Epidermal melanocyte (primary cell): ENCODE measurements at regions not wholly inside any gene's neighbourhood (a gene's known extent, or its start where the extent isn't known, plus 50 kb on each side); places are given as distances from the start of the nearest gene placed in this dataset.

Experiments used
- DNase-seq: peaks from one replicate; pipeline ENCODE4 v3.0.0; 2011; ENCODE audit warnings: low spot score; ENCODE audit not compliant: insufficient read length

DNA sequence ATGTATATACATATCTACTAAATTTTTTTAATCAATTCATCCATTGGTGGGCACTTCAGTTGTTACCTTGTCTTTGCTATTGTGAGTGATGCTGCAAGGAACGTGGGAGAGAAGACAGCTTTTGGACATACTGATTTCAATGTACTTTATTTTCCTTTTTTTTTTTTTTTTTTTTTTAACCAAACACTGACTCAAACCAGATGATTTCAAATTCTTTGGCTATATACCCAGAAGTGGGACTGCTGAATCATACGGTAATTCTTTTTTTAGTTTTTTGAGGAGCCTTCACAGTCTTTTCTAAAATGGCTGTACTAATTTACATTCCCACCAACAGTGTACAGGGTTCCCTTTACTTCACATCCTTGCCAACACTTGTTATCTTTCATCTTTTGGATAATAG, 204.7 kb downstream of the INSIG2 start:
- no peak for DNase-seq

- DNase-seq: no peak
These were observed 203.1 kb downstream of the INSIG2 start for GRCh38 chr2:118291251-118291880.

DNA sequence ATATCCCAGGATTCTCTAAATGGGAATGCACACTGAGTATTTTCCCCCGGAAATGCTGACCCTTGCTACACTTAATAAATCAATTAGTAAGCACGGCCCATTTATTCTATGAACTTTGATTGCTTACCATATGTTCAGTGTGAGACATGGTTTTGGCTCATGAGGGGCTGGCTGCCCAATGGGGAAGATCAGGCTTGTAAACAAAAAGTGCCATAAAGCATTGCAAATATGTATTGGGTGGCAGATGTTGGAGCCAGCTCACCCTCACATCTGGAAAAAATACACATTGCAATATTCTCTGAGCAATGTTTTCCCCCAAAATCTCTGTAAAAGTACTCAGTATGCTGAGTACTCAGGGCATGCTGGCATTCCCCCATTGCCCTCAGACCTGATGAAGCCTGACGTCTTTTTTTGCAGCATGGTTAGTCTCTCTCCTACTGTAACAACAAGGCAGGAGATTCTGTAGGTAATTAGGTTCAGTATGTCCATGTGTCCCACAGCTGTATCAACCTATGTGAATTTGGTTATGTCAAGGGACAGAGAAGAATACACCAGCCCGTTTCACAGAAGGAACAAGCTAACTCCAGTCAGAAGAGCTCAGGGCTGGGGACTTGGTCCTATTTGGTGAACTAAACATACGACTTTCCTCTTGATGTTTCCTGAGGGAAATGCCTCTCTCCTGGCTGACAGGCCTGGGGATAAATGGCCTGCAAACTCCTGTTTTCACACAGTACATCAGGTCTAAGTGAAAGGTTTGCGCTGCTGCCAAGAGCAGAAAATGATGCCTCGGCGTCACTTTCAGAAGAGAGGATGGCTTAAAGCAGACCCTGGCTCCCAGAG, 202.4 kb downstream of the INSIG2 start:
- DNase-seq: no peak

GRCh38 chr2:118279005-118279404, 190.7 kb downstream of the INSIG2 start:
- DNase-seq: no peak

DNA sequence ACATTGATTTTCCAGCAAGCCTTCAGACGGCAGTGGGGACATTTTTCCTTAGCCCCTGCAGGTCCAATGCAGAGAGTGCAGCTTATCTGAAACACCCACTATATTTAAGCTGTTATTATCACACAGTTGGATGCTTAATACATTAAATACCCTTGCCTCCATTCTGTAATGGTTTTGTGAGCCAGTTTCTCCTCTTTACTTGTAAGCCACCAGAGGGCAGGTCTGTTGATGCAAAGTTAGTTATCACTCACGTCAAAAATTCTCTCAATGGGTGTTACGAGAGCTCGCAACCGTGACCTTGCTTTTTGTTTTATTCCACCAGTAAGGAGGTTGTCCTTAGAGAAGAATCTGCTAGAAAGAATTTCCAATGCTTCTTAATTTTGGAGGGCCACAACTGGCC, 189.8 kb downstream of the INSIG2 start:
- no peak for DNase-seq

DNA sequence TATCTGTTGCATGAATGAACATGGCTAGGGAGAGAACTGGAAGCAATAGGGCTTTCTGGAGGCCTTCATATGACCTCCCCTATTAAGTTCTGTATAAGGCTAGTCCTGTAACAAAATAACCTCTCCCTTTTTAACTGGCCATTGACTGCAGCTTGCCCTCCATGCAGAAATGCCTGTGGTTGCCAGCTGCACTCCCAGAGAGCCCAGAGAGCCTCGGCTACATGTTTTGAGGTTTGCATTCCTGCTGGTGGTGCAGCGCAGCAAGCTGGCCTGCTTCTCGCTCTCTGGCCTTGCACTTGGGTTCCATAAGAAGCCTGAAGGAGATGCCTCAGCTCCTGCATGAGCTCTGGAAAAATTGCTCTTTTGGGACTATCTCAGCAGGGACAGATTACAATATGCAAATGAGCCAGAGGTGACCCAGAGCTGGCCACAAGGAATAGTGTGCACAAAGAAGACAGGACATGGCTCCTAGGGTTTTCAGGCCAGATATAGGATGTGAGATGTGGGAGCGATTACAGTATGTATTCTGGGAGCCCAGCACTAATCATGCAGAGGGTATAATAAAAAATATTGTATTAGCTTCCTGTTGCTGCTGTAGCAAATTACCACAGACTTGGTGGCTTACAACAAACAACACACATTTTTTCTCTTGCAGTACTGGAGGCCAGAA, 186.7 kb downstream of the INSIG2 start:
- DNase-seq: no peak

GRCh38 chr2:118272391-118272790, 184.1 kb downstream of the INSIG2 start:
- DNase-seq: no peak

DNA sequence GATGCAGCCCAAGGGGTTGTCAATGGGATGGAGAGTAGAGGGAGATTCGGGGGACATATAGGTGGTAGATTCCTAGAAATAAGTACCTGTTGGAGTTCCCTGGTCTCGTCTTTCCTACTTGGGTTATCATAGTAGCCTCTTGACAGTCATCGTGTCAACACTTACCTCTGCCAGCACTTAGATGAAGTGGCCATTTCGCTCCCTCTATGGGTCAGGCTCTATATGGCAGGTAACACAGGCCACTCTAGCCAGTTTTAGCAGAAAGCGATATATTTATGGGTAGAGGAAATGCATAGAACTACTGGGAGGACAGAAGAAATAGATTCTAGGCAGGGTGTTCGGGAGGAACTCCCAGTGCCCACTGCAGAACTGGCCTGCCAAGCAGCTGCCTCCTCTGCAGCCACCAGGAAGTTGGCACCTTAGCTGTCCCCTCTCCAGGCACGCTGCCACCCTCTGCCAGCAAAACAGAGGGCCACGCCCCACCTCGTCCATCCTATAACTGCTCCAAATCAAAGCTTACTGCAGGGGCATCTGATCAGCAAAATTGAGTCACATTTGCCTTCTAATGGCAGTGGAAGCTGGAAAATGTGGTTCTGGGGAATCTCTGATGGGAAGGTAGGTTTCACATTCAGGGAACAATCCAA, 181.3 kb downstream of the INSIG2 start:
- DNase-seq: no peak

DNA sequence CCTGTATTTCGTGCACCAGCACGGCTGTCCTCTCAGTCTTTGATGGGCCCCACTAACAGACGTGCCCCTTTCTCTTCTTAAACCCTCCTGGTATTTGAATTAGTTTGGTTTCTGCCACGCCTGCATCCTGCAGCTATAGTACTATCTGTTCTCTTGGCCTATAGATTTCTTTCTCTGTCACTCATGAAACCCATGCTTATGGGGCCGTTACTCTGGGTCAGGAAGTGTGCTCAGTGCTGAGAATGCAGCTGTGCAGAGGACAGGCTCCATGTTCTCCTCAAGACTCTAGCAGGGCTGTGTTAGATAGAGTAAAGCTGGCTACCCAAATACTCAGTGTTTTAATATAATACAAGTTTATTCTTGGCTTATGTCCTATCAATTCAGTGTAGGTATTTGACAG, 180.0 kb downstream of the INSIG2 start:
- no peak for DNase-seq

DNA sequence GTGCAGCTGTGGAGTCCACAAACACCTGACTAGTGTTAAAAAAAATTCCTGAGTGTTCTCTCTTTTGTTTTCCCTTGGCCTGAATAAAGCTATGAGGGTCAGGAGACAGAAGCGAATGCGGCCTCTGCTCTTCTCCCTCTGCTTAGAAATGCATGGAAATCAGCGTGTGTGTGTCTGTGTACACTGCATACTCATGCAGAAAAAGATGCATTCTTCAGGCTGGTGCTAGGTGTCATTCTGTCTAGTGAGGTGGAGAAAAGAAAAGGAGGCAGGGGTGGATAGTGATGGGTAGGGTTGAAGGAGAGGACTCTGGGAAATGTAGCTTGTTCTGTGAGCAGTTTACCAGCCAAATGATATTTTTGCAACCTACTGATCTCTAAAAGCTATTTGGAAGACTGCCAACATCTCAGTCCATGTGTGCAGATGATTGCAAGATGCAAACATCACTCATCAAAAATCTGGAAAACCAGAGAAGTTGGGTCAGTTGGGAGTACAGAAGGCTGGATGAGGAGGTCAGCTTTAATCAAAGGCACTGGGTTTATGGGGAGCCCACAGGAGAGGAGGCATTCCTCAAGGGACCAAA, 177.7 kb downstream of the INSIG2 start:
- no peak for DNase-seq

DNA sequence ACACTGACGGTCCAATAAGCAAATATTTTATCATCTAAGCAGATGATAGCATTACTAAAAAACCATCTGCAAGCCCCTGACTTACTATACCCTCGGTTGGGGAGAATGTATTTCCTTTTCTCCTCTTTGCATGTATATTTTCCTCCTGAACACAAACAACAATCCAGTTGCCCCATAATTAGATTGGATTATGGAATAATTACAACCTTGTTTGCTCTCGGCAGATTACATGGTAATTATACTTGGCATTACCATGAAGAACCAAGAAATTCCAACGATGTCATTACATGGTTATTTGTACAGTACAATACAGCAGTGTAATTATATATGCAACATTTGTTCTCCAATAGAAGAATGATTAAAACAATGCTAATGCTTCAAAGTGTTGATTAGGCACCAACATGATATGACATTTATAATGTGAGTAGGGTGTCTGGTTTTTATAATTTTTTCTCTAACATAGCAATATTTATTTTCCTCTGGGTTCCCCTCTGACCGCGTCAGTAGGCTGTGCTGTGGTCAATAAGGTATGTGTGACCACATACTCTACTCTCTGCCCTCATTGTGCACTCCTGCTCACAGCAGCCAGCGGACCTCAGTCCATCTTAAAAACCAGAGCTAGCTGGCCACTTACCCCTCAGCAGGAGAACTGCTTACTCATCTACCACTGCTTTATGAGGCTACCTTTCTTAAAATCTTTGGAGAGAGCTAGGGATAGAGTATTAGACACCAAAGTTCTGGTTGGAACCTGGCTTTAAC, 176.1 kb downstream of the INSIG2 start:
- no peak for DNase-seq

GRCh38 chr2:118257696-118258095, 169.4 kb downstream of the INSIG2 start:
- DNase-seq: no peak

DNA sequence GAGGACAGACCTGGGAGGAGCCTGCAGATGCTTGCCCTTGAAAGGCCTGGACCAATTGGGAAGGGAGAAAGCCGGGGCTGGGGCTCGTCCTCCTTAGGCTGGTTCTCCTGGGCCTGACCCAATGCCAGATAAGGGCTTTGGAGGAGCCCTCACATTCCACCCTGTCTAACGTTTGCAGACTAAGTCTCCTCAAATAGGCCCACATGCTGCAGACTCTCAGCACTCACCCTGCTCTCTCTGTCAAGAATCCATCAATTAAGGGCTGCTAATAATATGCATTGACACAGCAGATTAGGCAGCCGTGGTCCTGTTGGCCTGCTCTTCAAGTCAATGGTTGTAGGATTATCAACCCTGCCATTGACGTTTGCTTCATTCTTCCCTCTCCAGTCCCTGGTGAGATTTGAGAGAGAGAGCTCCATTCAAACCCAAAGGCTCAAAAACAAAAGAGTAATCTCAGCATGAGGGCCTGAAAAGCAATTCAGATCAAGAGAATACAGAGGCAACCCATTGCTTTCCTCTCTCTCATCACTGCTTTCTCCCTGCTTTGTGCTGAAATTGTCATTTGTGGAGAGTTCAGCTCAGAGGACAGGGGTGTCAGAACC, 167.6 kb downstream of the INSIG2 start:
- DNase-seq: no peak

- DNase-seq: no peak
These were observed 167.0 kb downstream of the INSIG2 start for GRCh38 chr2:118255301-118255700.

- DNase-seq: no peak
These were observed 165.8 kb downstream of the INSIG2 start for GRCh38 chr2:118254116-118254515.

GRCh38 chr2:118251427-118251826, 163.2 kb downstream of the INSIG2 start:
- peak; percentile 40 for DNase-seq

GRCh38 chr2:118250463-118250862, 162.2 kb downstream of the INSIG2 start:
- DNase-seq: no peak

- no peak for DNase-seq
These were observed 161.7 kb downstream of the INSIG2 start for GRCh38 chr2:118250001-118250400.

DNA sequence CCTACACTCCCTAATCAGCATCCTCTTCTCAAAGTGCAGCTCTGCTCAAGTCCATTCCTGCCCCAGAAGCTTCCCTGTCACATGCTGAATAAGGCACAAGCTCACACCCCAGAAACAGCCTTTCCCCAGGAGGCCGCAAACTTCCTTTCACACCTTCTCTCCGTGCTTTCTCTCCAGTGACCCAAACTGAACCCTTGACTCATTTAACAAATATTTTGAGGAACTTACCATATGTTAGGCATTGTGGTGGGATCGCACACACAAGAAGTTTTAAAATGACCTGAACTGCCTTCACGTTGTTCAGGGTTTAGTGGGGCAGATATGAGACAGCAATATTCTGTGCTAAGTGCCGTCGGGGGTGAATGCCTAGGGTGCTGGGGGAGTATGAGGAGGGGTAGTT, 161.3 kb downstream of the INSIG2 start:
- no peak for DNase-seq

GRCh38 chr2:118246726-118247125, 158.5 kb downstream of the INSIG2 start:
- DNase-seq: no peak
